DND-41 (cell line): ENCODE measurements at regions not wholly inside any gene's neighbourhood (a gene's known extent, or its start where the extent isn't known, plus 50 kb on each side); places are given as distances from the start of the nearest gene placed in this dataset.

ENCODE experiments used
- CTCF ChIP-seq: IDR thresholded peaks from 2 replicates; pipeline ENCODE4 v1.5.1; 2012; ENCODE audit warnings: borderline replicate concordance, low read length, moderate library complexity, mild to moderate bottlenecking; ENCODE audit not compliant: poor library complexity, severe bottlenecking; ENCODE audit errors: extremely low read depth
- EZH2 ChIP-seq: IDR thresholded peaks from 3 replicates; pipeline ENCODE4 v1.6.1; 2012; ENCODE audit warnings: borderline replicate concordance, low read depth, mild to moderate bottlenecking, moderate library complexity, low read length, inconsistent platforms; ENCODE audit not compliant: severe bottlenecking

GRCh38 chr6:167739721-167740475 is 86.8 kb upstream of the AFDN start:
- TF ChIP-seq CTCF (no peak), EZH2 (no peak)
